ENCODE measurements at regions not wholly inside any gene's neighbourhood (a gene's known extent, or its start where the extent isn't known, plus 50 kb on each side); places are given as distances from the start of the nearest gene placed in this dataset.
"Not testable (repeated sequence)": the region's sequence is repeated elsewhere in the genome, so short reads cannot be mapped to it uniquely, and the experiment has no call there.

DNA sequence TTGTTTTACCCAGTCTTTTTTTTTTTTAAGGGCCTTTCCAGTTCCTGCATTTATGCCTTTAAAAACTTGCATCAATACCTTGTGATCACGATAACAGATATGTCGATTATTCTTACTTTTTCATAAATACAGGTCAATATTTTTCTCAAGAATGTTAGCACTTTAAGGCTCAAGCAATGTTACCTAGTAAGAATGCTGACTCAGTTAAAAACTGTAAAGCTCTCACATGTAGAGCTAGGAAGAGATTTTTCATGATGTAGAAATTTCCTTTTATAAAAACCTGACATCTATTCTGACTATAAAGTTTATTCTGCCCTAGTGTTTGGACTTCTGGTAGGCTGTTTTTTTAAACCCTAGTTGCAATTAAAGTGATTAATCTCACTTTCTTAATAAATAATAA lies 684.0 kb downstream of the ZBBX start:
- H3K4me3 ChIP-seq = no peak overlapping the region
- DNase-seq (ENCODE audit: low spot score) (no peak), ATAC-seq (ENCODE audit: insufficient number of reproducible peaks, low FRiP score, low read depth) (no peak)
- no peaks in the 10 kb centered on the region for H3K9me3 ChIP-seq
- no peak overlapping the region for H3K27ac ChIP-seq
- no peaks in the 10 kb centered on the region for H3K27me3 ChIP-seq (replicated peaks; ENCODE audit: insufficient read depth)
- no peaks in the 10 kb centered on the region for H3K36me3 ChIP-seq
- TF ChIP-seq, protein P1, sequence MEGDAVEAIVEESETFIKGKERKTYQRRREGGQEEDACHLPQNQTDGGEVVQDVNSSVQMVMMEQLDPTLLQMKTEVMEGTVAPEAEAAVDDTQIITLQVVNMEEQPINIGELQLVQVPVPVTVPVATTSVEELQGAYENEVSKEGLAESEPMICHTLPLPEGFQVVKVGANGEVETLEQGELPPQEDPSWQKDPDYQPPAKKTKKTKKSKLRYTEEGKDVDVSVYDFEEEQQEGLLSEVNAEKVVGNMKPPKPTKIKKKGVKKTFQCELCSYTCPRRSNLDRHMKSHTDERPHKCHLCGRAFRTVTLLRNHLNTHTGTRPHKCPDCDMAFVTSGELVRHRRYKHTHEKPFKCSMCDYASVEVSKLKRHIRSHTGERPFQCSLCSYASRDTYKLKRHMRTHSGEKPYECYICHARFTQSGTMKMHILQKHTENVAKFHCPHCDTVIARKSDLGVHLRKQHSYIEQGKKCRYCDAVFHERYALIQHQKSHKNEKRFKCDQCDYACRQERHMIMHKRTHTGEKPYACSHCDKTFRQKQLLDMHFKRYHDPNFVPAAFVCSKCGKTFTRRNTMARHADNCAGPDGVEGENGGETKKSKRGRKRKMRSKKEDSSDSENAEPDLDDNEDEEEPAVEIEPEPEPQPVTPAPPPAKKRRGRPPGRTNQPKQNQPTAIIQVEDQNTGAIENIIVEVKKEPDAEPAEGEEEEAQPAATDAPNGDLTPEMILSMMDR (IDR thresholded peaks at IDR 0.05) = no peak
- no peaks in the 10 kb centered on the region for H3K4me1 ChIP-seq (ENCODE audit: control insufficient read depth in 1 of 2, low read depth in 2 of 2)

DNA sequence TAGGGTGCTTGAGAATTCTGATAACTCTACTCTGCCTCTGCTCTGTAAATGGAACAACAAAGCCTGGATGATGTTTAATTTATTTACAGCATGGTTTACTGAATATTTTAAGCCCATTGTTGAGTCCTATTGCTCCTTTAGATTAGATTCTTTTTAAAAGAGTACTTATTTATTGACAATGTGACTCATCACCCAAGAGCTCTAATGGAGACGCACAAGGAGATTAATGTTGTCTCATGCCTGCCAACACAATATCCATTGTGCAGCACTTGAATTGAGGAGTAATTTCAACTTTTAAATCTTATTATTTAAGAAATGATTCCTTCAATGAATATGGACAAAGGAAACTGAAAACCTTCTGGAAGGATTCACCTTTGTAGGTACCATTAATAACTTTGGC lies 691.4 kb downstream of the ZBBX start:
- H3K27me3 ChIP-seq (replicated peaks; ENCODE audit: insufficient read depth) = no peaks in the 10 kb centered on the region
- H3K36me3 ChIP-seq = no peaks in the 10 kb centered on the region
- no peak overlapping the region for H3K27ac ChIP-seq
- H3K4me3 ChIP-seq = no peak overlapping the region
- no peak for ATAC-seq (ENCODE audit: insufficient number of reproducible peaks, low FRiP score, low read depth)
- no peaks in the 10 kb centered on the region for H3K4me1 ChIP-seq (ENCODE audit: control insufficient read depth in 1 of 2, low read depth in 2 of 2)
- DNase-seq (ENCODE audit: low spot score) = no peak
- no peaks in the 10 kb centered on the region for H3K9me3 ChIP-seq
- TF ChIP-seq, protein P1 (IDR thresholded peaks at IDR 0.05) = no peak

DNA sequence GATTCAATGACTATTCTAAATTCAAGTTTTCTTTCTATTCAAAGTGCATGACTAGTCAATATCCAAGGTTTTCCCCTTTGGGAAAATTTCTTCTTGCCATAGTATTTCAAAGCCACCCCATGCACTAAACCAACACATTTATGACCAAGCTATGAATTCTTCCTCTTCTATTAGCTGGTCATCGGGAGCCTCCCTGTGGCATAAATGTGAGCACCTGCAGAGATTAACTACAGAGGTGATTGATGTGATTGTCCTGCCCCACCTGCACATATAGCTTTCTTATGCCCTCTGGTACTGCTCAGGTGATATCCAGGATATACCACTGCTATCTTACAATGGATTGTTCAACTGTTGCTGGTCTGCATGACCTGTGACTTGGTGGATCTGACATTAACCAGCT lies 694.9 kb downstream of the ZBBX start:
- Histone ChIP-seq H3K4me3 (no peak overlapping the region), H3K27ac (no peak overlapping the region), H3K4me1 (ENCODE audit: control insufficient read depth in 1 of 2, low read depth in 2 of 2) (no peaks in the 10 kb centered on the region), H3K27me3 (replicated peaks; ENCODE audit: insufficient read depth) (no peaks in the 10 kb centered on the region), H3K9me3 (no peaks in the 10 kb centered on the region), H3K36me3 (no peaks in the 10 kb centered on the region)
- DNase-seq (ENCODE audit: low spot score) (no peak), ATAC-seq (ENCODE audit: insufficient number of reproducible peaks, low FRiP score, low read depth) (no peak)
- TF ChIP-seq, protein P1 (IDR thresholded peaks at IDR 0.05) = no peak

DNA sequence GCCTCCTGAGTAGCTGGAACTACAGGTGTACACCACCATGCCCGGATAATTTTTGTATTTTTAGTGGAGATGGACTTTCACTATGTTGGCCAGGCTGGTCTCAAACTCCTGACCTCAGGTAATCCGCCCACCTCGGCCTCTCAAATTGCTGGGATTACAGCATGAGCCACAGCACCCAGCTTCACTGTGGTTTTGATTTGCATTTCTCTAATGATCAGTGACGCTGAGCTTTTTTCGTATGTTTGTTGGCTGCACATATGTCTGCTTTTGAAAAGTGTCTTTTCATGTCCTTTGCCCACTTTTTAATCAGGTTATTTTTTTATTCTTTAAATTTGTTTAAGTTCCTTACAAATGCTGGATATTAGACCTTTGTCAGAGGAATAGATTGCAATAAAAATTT lies 696.0 kb downstream of the ZBBX start:
- H3K9me3 ChIP-seq; H3K27ac ChIP-seq; H3K4me3 ChIP-seq; H3K27me3 ChIP-seq (replicated peaks; ENCODE audit: insufficient read depth); ATAC-seq (ENCODE audit: insufficient number of reproducible peaks, low FRiP score, low read depth); H3K4me1 ChIP-seq (ENCODE audit: control insufficient read depth in 1 of 2, low read depth in 2 of 2); DNase-seq (ENCODE audit: low spot score); H3K36me3 ChIP-seq: not testable (repeated sequence)

DNA sequence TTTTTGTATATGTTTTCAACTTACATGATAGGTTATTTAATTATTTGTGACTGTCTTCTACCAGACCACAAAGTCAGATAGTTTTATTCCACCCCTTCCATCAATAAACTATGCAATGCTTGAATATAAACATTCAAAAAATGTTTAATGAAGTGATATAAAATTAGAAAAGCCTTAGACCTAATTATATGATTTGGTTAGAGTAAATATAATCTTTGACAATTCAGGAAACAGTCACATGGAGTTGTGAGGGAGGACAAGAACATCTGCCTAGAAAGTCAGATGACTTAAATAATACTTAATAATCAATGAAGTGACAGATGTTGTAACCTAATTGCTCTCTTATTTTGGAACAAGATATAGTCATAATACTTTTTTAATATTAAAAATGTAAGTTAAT lies 710.3 kb downstream of the ZBBX start:
- TF ChIP-seq, protein P1 (IDR thresholded peaks at IDR 0.05) = no peak
- H3K9me3 ChIP-seq = no peaks in the 10 kb centered on the region
- DNase-seq (ENCODE audit: low spot score) = no peak
- H3K4me3 ChIP-seq = no peak overlapping the region
- no peaks in the 10 kb centered on the region for H3K27me3 ChIP-seq (replicated peaks; ENCODE audit: insufficient read depth)
- no peak for ATAC-seq (ENCODE audit: insufficient number of reproducible peaks, low FRiP score, low read depth)
- H3K27ac ChIP-seq = no peak overlapping the region
- no peaks in the 10 kb centered on the region for H3K4me1 ChIP-seq (ENCODE audit: control insufficient read depth in 1 of 2, low read depth in 2 of 2)
- H3K36me3 ChIP-seq = no peaks in the 10 kb centered on the region

DNA sequence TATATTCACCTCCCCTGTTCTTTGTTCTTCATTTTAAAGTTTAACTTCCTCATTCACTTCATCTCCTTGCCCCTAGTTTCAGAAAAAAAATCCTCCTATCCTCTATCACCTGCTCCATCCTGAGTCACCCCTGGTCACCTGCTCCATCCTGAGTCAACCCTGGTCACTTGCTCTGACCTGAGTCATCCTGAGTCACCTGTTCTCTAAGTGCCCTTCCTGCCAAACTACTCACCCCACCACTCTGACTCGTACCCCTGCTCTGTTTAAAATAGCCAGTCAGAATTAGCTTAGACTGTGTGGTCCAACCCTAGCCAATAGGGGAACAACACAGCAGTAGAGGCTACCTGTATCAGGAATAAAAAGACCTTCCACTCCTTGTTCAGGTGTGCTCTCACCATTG lies 716.9 kb downstream of the ZBBX start:
- peaks cover 2% of the 10 kb centered on the region for H3K9me3 ChIP-seq
- H3K4me3 ChIP-seq = no peak overlapping the region
- DNase-seq (ENCODE audit: low spot score) (no peak), ATAC-seq (ENCODE audit: insufficient number of reproducible peaks, low FRiP score, low read depth) (no peak)
- no peaks in the 10 kb centered on the region for H3K4me1 ChIP-seq (ENCODE audit: control insufficient read depth in 1 of 2, low read depth in 2 of 2)
- H3K27ac ChIP-seq = no peak overlapping the region
- TF ChIP-seq, protein P1 (IDR thresholded peaks at IDR 0.05) = no peak
- no peaks in the 10 kb centered on the region for H3K36me3 ChIP-seq
- H3K27me3 ChIP-seq (replicated peaks; ENCODE audit: insufficient read depth) = no peaks in the 10 kb centered on the region
